HL-60 (cell line): ENCODE measurements at regions not wholly inside any gene's neighbourhood (a gene's known extent, or its start where the extent isn't known, plus 50 kb on each side); places are given as distances from the start of the nearest gene placed in this dataset.

Experiments used
- CTCF ChIP-seq: IDR thresholded peaks from one replicate; pipeline ENCODE4 v1.5.1; 2011; ENCODE audit warnings: low read length, control low read depth, inconsistent platforms; ENCODE audit not compliant: insufficient read depth
- REST ChIP-seq: IDR thresholded peaks from 2 replicates; pipeline ENCODE4 v1.6.1; 2012; ENCODE audit warnings: low read depth; ENCODE audit not compliant: insufficient replicate concordance

GRCh38 chr2:83908750-83909149 lies 550.3 kb downstream of the SUCLG1 start:
- TF ChIP-seq REST (no peak), CTCF (no peak)
